ENCODE measurements at regions not wholly inside any gene's neighbourhood (a gene's known extent, or its start where the extent isn't known, plus 50 kb on each side); places are given as distances from the start of the nearest gene placed in this dataset.

DNA sequence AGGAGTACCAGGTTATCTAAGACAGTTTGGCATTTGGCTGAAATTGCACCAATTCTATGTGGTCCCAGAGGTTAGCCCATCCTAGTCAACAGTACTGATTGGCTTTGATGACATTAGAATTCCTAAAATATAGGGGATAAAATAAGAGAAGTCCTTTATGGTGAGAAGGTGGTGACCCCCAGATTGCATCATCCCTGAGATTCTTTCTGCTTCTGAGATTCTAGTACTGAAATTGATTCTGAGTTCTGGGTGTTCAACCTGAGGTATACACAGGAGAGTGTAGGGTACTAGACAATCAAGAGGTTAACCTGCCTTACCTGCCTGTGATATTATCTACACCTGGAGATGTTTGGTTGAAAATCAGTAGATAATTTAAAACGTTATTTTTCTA lies 140.9 kb upstream of the MRPS22 start:
- no peak for DNase-seq (ENCODE audit: low spot score)
- TF ChIP-seq, protein P1, sequence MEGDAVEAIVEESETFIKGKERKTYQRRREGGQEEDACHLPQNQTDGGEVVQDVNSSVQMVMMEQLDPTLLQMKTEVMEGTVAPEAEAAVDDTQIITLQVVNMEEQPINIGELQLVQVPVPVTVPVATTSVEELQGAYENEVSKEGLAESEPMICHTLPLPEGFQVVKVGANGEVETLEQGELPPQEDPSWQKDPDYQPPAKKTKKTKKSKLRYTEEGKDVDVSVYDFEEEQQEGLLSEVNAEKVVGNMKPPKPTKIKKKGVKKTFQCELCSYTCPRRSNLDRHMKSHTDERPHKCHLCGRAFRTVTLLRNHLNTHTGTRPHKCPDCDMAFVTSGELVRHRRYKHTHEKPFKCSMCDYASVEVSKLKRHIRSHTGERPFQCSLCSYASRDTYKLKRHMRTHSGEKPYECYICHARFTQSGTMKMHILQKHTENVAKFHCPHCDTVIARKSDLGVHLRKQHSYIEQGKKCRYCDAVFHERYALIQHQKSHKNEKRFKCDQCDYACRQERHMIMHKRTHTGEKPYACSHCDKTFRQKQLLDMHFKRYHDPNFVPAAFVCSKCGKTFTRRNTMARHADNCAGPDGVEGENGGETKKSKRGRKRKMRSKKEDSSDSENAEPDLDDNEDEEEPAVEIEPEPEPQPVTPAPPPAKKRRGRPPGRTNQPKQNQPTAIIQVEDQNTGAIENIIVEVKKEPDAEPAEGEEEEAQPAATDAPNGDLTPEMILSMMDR (IDR thresholded peaks at IDR 0.05), result no peak

DNA sequence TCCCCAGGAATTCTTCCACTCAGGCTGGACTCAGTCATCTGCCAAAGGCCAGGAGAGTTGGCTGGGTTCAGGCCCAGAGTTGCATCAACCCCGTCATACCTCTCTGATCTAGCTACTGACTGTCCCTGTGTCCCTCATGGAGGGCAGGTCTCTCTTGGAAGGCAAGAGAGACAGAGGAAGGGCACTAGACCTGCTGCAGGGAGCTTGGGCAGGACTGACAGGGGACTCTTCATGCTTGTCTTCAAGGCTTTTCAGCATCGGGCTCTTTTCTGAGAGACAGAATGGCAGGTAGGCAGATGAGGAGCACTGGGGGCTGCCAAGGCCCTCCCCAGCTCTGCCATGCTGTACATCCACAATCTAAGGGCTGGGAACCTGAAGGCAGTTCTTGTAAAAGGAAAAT lies 140.1 kb upstream of the MRPS22 start:
- Histone ChIP-seq H3K4me3 (no peak overlapping the region), H3K36me3 (no peaks in the 10 kb centered on the region), H3K4me1 (ENCODE audit: control insufficient read depth in 1 of 2, low read depth in 2 of 2) (no peaks in the 10 kb centered on the region), H3K9me3 (no peaks in the 10 kb centered on the region), H3K27ac (no peak overlapping the region), H3K27me3 (replicated peaks; ENCODE audit: insufficient read depth) (no peaks in the 10 kb centered on the region)
- ATAC-seq (ENCODE audit: insufficient number of reproducible peaks, low FRiP score, low read depth), result no peak
- DNase-seq (ENCODE audit: low spot score), result no peak
- TF ChIP-seq, protein P1 (IDR thresholded peaks at IDR 0.05), result no peak

More for the DNA sequence above, 140.9 kb upstream of the MRPS22 start:
- H3K4me1 ChIP-seq (ENCODE audit: control insufficient read depth in 1 of 2, low read depth in 2 of 2), result no peaks in the 10 kb centered on the region
- H3K9me3 ChIP-seq, result no peaks in the 10 kb centered on the region
- H3K36me3 ChIP-seq, result no peaks in the 10 kb centered on the region
- no peak for ATAC-seq (ENCODE audit: insufficient number of reproducible peaks, low FRiP score, low read depth)
- no peak overlapping the region for H3K27ac ChIP-seq
- H3K4me3 ChIP-seq, result no peak overlapping the region
- no peaks in the 10 kb centered on the region for H3K27me3 ChIP-seq (replicated peaks; ENCODE audit: insufficient read depth)

DNA sequence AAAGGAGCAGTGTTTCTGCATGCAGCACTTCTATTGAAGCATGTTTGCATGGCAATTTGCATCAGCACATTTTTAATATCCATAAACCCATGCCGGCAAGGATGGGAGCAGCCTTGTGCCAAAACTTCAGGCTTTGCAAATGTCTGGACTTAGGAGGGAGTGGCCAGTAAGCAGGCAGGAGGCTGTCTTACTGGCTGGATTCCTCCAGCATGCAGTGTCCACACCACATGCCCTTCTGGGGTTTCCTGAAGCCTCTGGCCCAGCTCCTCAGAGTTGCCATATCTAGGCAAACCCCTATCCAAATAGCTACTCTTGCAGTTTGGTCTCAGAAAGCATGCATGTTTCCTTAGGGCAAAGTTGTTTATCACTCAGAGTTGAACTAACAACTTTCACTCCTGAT lies 139.1 kb upstream of the MRPS22 start:
- TF ChIP-seq, protein P1 (IDR thresholded peaks at IDR 0.05), result no peak
- no peak overlapping the region for H3K27ac ChIP-seq
- H3K4me1 ChIP-seq (ENCODE audit: control insufficient read depth in 1 of 2, low read depth in 2 of 2), result no peaks in the 10 kb centered on the region
- no peaks in the 10 kb centered on the region for H3K27me3 ChIP-seq (replicated peaks; ENCODE audit: insufficient read depth)
- no peaks in the 10 kb centered on the region for H3K9me3 ChIP-seq
- DNase-seq (ENCODE audit: low spot score) (no peak), ATAC-seq (ENCODE audit: insufficient number of reproducible peaks, low FRiP score, low read depth) (no peak)
- no peaks in the 10 kb centered on the region for H3K36me3 ChIP-seq
- no peak overlapping the region for H3K4me3 ChIP-seq

DNA sequence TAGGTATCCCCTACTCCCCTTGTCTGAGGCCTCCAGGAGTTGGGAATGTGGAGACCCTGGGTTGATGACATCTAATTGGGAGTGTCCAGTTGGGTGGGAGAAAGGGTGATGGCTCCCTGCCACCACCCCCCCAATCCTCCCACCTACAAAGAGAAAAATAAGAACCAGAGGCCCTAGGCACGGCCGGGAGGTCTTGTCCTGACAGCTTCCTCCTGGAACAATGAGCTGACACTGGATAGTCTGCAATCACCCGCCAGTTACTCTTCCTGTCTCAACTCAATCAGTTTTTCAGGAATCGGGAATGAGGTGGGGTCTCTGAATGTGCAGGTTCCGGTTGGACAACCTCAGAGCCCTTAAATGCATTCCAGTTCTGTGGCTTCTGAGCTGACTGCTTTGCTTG lies 129.9 kb upstream of the MRPS22 start:
- no peaks in the 10 kb centered on the region for H3K4me1 ChIP-seq (ENCODE audit: control insufficient read depth in 1 of 2, low read depth in 2 of 2)
- H3K27ac ChIP-seq, result no peak overlapping the region
- TF ChIP-seq, protein P1 (IDR thresholded peaks at IDR 0.05), result no peak
- no peaks in the 10 kb centered on the region for H3K36me3 ChIP-seq
- DNase-seq (ENCODE audit: low spot score), result no peak
- no peaks in the 10 kb centered on the region for H3K27me3 ChIP-seq (replicated peaks; ENCODE audit: insufficient read depth)
- H3K9me3 ChIP-seq, result peaks cover 6% of the 10 kb centered on the region
- no peak for ATAC-seq (ENCODE audit: insufficient number of reproducible peaks, low FRiP score, low read depth)
- no peak overlapping the region for H3K4me3 ChIP-seq

DNA sequence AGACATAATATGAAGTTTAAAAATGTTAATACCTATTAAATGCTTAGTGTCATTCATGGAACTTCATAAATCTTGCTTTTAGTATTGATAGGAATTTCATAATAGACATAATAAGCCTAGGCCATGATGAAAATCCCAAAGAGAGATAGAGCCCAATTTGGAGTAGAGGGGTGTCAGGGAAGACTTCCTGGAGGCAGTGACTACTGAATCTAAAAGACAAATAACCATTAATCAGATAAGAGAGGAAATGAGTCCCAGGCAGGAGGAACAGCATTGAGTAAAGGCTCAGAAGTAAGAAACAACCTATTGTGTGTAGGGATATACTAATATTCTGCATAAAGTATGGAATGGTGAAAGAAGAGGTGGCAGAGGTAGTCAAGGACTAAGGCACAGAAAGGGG lies 126.9 kb upstream of the MRPS22 start:
- ATAC-seq (ENCODE audit: insufficient number of reproducible peaks, low FRiP score, low read depth) (no peak), DNase-seq (ENCODE audit: low spot score) (no peak)
- Histone ChIP-seq H3K36me3 (no peaks in the 10 kb centered on the region), H3K27ac (no peak overlapping the region), H3K9me3 (peaks cover 3% of the 10 kb centered on the region), H3K4me3 (no peak overlapping the region), H3K4me1 (ENCODE audit: control insufficient read depth in 1 of 2, low read depth in 2 of 2) (no peaks in the 10 kb centered on the region), H3K27me3 (replicated peaks; ENCODE audit: insufficient read depth) (no peaks in the 10 kb centered on the region)
- TF ChIP-seq, protein P1 (IDR thresholded peaks at IDR 0.05), result no peak
